GM21367 (cell line): ENCODE measurements at regions not wholly inside any gene's neighbourhood (a gene's known extent, or its start where the extent isn't known, plus 50 kb on each side); places are given as distances from the start of the nearest gene placed in this dataset.

ENCODE experiments used
- ATAC-seq: cut with Tn5 transposase; IDR thresholded peaks from one replicate; pipeline ENCODE4 v1.9.1; 2021; ENCODE audit not compliant: unreplicated experiment

GRCh38 chr10:118108194-118109026 lies 61.7 kb upstream of the RAB11FIP2 start:
- no peak for ATAC-seq

- no peak for ATAC-seq
Measured at GRCh38 chr10:118107541-118107940, 60.8 kb upstream of the RAB11FIP2 start.

- ATAC-seq: no peak
Measured at GRCh38 chr10:118107040-118107439, 60.3 kb upstream of the RAB11FIP2 start.

- peak; percentile 50 for ATAC-seq
Measured at GRCh38 chr10:118106426-118106825, 59.7 kb upstream of the RAB11FIP2 start.

- ATAC-seq: no peak
Measured at GRCh38 chr10:118102121-118102520, 55.4 kb upstream of the RAB11FIP2 start.

GRCh38 chr10:118101501-118101900 lies 54.8 kb upstream of the RAB11FIP2 start:
- no peak for ATAC-seq
